ENCODE measurements at regions not wholly inside any gene's neighbourhood (a gene's known extent, or its start where the extent isn't known, plus 50 kb on each side); places are given as distances from the start of the nearest gene placed in this dataset.
"Not testable (repeated sequence)": the region's sequence is repeated elsewhere in the genome, so short reads cannot be mapped to it uniquely, and the experiment has no call there.

DNA sequence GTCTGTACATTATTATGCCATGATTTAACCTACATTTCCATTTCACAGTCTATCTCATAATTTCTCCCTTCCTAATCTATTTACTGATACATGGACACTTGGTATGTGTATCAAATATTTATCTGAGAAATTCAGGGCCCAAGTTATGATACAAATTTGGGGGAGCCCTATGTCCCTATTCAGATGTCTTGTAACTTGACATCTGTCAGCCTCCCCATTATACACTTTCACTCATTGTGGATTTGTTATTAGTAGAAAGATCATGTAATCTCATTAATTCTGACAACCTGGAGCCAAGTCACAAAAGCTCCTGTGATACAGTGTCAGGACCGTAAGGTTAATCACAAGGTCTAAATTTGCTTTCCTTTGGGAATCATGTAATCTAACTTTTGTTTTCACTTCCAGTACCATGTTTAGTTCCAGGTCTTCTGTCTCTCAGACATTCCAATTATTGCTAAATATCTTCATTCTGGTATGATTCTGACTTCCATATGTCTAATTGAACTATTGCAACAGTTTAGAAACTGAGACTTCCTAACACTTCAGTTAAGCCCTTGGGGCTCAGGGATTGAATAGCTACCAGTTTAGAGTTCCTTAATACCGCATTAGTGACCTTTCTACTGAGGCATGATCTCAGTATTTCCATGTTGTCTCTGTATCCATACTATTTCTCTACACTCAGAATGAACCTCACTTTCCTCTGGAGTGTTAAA lies 182.9 kb upstream of the NUDT12 start:
- TF ChIP-seq, protein P1, sequence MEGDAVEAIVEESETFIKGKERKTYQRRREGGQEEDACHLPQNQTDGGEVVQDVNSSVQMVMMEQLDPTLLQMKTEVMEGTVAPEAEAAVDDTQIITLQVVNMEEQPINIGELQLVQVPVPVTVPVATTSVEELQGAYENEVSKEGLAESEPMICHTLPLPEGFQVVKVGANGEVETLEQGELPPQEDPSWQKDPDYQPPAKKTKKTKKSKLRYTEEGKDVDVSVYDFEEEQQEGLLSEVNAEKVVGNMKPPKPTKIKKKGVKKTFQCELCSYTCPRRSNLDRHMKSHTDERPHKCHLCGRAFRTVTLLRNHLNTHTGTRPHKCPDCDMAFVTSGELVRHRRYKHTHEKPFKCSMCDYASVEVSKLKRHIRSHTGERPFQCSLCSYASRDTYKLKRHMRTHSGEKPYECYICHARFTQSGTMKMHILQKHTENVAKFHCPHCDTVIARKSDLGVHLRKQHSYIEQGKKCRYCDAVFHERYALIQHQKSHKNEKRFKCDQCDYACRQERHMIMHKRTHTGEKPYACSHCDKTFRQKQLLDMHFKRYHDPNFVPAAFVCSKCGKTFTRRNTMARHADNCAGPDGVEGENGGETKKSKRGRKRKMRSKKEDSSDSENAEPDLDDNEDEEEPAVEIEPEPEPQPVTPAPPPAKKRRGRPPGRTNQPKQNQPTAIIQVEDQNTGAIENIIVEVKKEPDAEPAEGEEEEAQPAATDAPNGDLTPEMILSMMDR (IDR thresholded peaks at IDR 0.05; ENCODE audit: unreplicated experiment): no peak
- CTCF ChIA-PET: interaction anchor here (1.3 kb wide), 1 partner anchor 45 kb away, joined by 3 read pairs; no protein-coding TSS in a partner anchor
- BruUV-seq (replicated peaks): no TSS peak
- Mint-ChIP-seq H3K27ac (ENCODE audit: unreplicated experiment) (no peak overlapping the region), H3K9me3 (ENCODE audit: low read depth, unreplicated experiment) (no peaks in the 10 kb centered on the region), H3K4me3 (ENCODE audit: low read depth, unreplicated experiment) (no peak overlapping the region), H3K4me1 (ENCODE audit: low read depth, unreplicated experiment) (no peaks in the 10 kb centered on the region), H3K36me3 (ENCODE audit: insufficient read depth, unreplicated experiment) (no peaks in the 10 kb centered on the region), H3K27me3 (ENCODE audit: unreplicated experiment) (no peaks in the 10 kb centered on the region)
- intact Hi-C loops (cut with micrococcal nuclease; ENCODE audit: unreplicated experiment): no loop called here
- no peak for DNase-seq

DNA sequence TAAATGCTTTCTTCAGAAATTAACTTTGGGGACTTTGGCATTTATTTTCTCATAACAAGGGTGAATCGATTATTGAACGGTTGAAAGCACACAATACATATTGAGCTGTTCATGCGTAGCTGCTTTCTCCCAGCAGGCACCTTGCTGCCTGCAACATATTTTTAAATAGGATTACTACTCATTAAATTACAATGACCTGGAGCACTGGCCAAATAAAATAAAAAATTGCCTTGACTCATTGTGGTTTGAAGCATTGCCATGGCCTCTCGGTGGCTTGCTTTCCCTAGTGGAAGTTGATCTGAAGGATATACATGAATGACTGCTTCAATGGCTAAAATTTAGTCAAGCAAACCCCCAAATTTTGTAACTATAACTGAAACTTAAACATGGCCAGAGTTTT lies 181.6 kb upstream of the NUDT12 start:
- H3K27ac Mint-ChIP-seq (ENCODE audit: unreplicated experiment): no peak overlapping the region
- no peak overlapping the region for H3K4me3 Mint-ChIP-seq (ENCODE audit: low read depth, unreplicated experiment)
- no peaks in the 10 kb centered on the region for H3K9me3 Mint-ChIP-seq (ENCODE audit: low read depth, unreplicated experiment)
- CTCF ChIA-PET: no interaction called here
- intact Hi-C loops (cut with micrococcal nuclease; ENCODE audit: unreplicated experiment): no loop called here
- TF ChIP-seq, protein P1 (IDR thresholded peaks at IDR 0.05; ENCODE audit: unreplicated experiment): no peak
- no peaks in the 10 kb centered on the region for H3K4me1 Mint-ChIP-seq (ENCODE audit: low read depth, unreplicated experiment)
- no peaks in the 10 kb centered on the region for H3K27me3 Mint-ChIP-seq (ENCODE audit: unreplicated experiment)
- no peak for DNase-seq
- no TSS peak for BruUV-seq (replicated peaks)
- H3K36me3 Mint-ChIP-seq (ENCODE audit: insufficient read depth, unreplicated experiment): no peaks in the 10 kb centered on the region

DNA sequence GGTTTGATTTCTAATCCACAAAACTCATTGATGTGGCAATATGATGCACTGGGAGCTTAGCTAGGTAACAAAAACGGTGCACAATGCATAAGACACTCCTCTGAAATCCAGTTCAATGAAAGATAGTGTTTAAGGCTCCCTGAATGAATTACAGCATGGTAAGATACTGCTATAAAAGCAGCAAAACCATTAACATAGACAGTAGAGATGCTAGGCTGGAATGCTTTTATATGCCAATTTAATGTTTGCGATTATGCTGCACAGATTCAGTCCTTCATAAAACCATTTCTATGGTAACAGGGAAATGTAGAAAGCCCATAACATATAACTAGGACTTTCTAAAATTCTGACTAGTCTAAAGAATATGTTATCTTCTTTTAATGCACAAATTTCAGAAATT lies 180.8 kb upstream of the NUDT12 start:
- Mint-ChIP-seq H3K27ac (ENCODE audit: unreplicated experiment) (no peak overlapping the region), H3K36me3 (ENCODE audit: insufficient read depth, unreplicated experiment) (no peaks in the 10 kb centered on the region), H3K9me3 (ENCODE audit: low read depth, unreplicated experiment) (no peaks in the 10 kb centered on the region), H3K4me1 (ENCODE audit: low read depth, unreplicated experiment) (no peaks in the 10 kb centered on the region), H3K27me3 (ENCODE audit: unreplicated experiment) (no peaks in the 10 kb centered on the region), H3K4me3 (ENCODE audit: low read depth, unreplicated experiment) (no peak overlapping the region)
- DNase-seq: no peak
- TF ChIP-seq, protein P1 (IDR thresholded peaks at IDR 0.05; ENCODE audit: unreplicated experiment): no peak
- intact Hi-C loops (cut with micrococcal nuclease; ENCODE audit: unreplicated experiment): no loop called here
- no TSS peak for BruUV-seq (replicated peaks)
- CTCF ChIA-PET: no interaction called here

DNA sequence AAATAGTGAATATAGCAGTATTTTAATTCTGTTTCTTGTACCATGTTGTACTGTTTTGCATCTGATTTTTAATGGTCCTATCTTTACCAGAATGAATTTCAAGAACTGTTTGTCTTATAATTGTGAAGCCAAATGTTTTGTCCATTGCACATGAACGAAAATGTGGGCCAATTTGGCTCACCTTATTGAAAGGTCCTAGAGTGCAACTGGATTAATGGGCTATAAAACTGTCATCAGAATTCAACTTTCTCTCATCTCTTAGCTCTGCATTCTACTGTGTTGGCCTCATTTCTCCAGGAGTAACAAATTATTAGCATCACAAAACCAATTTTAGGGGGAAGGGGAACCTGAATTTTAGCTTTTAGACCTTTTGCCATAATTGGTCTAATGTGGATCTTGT lies 179.4 kb upstream of the NUDT12 start:
- no peak overlapping the region for H3K27ac Mint-ChIP-seq (ENCODE audit: unreplicated experiment)
- H3K9me3 Mint-ChIP-seq (ENCODE audit: low read depth, unreplicated experiment): no peaks in the 10 kb centered on the region
- intact Hi-C loops (cut with micrococcal nuclease; ENCODE audit: unreplicated experiment): no loop called here
- H3K4me3 Mint-ChIP-seq (ENCODE audit: low read depth, unreplicated experiment): no peak overlapping the region
- CTCF ChIA-PET: no interaction called here
- TF ChIP-seq, protein P1 (IDR thresholded peaks at IDR 0.05; ENCODE audit: unreplicated experiment): no peak
- no peaks in the 10 kb centered on the region for H3K27me3 Mint-ChIP-seq (ENCODE audit: unreplicated experiment)
- no peaks in the 10 kb centered on the region for H3K36me3 Mint-ChIP-seq (ENCODE audit: insufficient read depth, unreplicated experiment)
- no peak for DNase-seq
- BruUV-seq (replicated peaks): no TSS peak
- no peaks in the 10 kb centered on the region for H3K4me1 Mint-ChIP-seq (ENCODE audit: low read depth, unreplicated experiment)

DNA sequence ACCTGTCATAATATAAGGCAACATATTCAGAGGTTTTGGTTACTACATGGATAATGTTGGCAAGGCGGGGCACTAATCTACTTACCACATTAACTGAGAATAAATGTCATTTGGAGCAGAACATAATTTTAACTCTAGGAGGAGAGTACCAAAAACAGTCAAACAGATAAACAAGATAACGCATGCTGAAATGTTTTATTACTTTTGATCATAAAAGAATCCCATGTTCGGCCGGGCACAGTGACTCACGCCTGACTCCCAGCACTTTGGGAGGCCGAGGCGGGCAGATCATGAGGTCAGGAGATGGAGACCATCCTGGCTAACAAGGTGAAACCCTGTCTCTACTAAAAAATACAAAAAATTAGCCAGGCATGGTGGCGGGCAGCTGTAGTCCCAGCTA lies 173.8 kb upstream of the NUDT12 start:
- DNase-seq; H3K36me3 Mint-ChIP-seq (ENCODE audit: insufficient read depth, unreplicated experiment); H3K27ac Mint-ChIP-seq (ENCODE audit: unreplicated experiment); H3K4me1 Mint-ChIP-seq (ENCODE audit: low read depth, unreplicated experiment); H3K9me3 Mint-ChIP-seq (ENCODE audit: low read depth, unreplicated experiment); H3K27me3 Mint-ChIP-seq (ENCODE audit: unreplicated experiment); intact Hi-C loops (cut with micrococcal nuclease; ENCODE audit: unreplicated experiment); CTCF ChIA-PET; BruUV-seq (replicated peaks); H3K4me3 Mint-ChIP-seq (ENCODE audit: low read depth, unreplicated experiment): not testable (repeated sequence)

Measured in Calu3 (cell line).